Left renal pelvis (tissue), 4 donors: ENCODE measurements at regions not wholly inside any gene's neighbourhood (a gene's known extent, or its start where the extent isn't known, plus 50 kb on each side); places are given as distances from the start of the nearest gene placed in this dataset.

Experiments
- DNase-seq, 4 donors: peaks; one replicate each; pipeline ENCODE4 v3.0.0-alpha.2; 2013; ENCODE audit warnings: low read depth in 4 of 4, low spot score in 3 of 4

DNA sequence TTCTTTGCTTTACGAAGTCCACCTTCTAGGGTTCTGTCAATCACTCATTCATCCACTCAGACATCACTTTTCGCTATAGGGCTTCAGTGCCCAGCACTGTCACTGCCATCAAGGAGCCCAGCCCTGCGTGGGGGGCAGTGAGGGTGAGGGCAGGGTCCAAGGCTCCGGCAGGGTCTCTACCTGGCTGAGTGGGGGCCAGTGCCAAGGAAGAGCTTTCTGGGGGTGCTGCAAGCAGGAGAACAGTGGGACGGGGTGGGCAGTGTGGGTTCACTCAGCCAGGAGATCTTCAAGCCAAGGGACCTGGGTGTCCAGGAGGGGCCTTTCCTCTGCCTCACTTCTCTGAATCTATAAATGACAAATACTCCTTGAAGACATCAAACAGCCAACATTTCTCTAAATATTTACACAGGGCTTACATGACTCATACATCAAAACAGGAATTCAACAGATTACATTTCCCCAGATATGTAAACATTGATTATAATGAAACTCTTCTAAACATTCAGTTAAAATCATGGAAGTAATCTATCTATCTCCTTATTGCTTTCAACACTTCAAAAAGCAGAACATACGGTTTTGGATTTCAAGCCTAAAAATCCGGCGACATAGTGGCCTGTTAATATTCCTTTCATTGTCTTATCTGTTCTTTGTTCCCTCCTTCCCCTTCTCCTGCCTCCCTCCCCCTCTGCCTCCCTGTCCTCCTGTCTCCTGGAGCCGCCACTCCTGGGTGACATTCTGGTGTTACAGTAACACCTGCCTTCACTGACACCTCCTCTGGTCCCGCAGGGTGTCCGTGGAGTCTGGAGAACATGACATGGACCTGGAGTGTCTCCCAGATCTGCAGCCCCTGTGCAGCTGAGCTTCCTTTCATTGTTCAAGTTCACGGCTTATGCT lies 94.4 kb upstream of the ADRA2C start:
- DNase-seq, result no peak

DNA sequence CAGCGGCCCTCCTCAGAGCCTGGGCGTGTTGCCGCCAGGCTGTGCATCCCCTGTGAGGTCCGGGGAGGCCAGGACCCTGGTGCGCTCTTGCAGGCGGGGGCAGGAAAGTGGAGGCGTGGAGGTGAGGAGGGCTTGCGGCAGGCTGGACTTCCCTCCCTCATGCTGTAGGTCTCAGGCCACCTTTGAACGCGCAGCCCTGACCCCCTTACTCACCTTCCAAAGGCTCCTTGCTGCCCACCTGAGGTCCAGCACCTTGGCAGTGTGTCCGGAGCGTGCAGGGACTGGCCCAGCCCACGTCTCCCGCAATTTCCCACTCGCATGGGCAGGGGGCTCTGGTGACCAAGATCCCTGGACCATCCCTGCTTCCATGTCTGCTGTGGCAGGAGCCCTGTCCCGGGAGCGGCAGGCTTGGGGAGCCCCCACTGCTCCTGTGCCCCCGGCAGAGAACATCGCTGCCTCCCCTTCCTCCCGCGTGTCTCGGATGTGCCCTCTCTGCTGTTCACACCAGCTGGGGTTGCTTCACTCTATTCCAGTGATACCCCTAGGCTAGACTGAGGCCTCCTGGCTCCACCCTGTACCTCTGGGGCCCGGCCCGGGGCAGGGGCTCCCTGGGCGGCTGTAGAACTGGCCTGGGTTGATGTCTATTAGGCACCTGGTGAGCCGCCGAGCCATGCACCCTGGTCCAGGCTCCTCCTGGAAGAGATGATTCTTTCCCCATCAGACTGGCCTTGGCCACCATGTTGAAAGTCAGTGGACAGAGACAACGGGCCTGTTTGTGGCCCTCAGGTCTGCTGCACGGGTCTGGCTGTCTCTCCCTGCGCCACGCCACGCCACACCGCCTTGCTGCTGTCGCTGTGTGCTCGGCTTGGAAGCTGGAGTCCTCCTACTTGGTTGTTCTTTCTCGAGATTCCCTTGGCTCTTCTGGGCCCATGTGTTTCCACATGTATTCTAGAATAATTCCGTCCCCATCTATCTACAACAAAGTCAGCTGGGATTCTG lies 95.4 kb upstream of the ADRA2C start:
- DNase-seq, result no peak

DNA sequence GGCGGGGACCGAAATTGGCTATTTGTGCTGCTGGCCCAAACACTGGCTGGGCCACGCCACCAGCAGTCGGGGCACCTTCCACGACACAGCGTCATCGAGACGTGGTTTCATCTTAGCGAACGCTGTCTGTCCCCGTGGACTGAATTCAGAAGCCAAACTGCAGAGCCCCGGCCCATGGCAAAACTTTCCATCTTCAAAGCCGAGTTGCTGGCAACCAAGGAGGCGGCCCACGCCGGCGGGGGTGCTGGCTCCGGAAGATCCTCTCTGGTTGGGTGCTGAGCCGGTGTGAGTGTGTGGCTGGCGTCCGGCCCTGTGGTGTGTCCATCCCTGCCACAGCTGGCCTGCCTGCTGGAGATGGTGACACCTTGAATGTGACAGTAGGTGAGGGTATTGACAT lies 96.6 kb upstream of the ADRA2C start:
- DNase-seq, result no peak

DNA sequence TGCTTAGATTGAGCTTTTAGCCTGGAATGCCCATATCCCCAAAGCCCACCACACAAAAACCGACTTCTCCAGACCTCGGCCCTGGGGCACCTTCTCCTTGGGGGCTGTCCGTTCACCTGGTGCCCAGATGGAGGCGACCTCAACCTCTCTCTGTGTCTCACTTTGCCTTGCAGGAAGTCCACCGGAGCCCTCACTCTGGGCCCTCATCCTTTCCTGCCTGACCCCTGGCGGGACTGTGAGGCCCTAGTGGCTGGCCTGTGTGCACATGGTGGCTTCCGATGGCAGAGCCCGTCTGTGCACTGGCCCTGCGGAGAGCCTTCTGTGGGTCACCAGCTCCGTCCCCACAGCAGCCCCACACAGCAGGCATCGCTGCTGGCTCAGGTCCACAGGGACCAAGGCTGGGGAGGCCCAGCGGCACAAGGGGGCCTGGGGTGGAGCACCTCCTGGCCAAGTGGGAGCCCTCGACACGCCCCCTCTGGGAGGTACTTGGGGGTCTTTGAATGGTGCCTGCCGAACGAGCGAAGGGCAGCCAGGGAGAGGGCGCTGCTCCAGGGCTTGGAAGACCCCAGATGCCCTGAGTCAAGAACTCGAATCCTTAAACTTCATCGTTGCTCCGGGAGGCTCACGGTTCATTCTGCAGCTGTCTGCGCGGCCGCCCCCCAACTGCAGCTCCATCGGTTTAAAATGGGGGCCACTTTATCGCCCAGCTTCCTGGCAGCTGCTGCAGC lies 97.2 kb upstream of the ADRA2C start:
- no peak for DNase-seq

DNA sequence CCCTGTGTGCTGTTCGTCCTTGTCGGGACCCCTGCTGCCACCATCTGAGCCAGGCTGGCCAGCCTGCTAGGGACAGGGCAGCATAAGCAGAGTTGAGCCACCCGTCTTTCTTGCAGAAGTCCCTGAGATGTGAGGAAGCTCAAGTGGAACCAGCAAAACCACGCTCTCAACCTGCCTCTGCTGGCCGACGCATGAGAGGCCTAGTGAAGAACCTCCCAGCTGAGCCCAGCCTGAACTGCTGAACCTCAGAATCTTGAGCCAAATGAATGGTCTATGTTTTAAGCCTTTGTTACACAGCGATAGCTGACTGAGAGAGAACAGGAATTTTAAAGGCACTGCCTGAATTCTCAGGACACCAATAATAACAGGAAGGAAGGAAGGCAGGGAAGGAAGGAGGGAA lies 98.9 kb upstream of the ADRA2C start:
- DNase-seq, result no peak

DNA sequence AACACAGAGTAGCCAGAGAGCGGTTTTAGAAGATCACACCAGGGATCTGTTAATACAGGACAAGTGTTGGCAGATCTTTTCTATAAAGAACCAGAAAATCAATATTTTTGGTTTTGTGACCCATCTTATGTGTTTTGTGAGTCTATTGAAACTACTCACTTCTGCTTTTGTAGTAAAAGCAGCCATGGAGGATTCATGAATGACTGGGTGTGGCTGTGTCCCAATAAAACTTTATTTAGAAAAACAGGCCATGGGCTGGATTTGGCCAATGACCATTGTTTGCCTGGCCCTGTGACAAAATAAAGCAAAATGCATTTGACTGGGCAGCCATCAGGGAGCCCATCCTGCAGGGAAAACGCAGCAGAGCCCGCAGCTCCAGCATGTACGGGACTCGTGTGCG lies 99.9 kb upstream of the ADRA2C start:
- no peak for DNase-seq

DNA sequence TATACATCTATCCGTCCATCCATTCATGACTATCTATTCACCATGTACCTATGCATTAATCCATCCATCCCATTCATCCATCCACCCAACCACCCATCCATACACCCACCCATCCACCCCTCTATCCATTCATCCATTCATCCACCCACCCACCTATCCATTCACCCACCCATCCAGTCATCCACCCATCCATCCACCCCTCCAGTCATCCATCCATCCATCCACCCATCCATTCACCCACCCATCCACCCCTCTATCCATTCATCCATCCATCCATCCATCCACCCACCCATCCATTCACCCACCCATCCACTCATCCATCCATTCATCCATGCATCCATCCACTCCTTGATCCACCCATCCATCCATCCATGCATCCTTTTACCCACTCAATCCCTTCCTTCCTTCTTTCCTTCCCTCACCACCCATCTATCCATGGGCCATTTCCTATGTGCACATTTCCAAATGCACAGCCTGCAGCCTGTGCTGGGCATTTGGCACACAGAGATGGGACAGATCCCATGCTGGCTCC lies 100.8 kb upstream of the ADRA2C start:
- no peak for DNase-seq

DNA sequence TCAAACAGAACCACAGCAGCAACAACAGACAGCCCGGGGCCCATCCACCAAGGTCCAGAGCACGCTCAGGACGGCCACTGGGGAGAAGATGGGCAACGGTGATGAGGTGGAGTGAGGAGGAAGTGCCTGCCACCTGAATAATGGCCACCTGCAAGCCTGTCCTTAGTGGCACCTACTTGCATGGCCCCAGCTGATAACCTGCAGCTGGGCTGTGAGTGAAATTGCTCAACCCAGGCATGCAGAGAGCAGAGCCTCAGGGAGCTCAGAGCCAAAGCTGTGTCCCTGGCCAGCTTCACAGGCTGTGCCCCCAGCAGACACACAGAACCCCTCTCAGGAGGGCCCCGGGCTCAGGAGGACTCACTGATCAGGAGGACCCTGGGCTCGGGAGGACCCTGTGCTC lies 102.4 kb upstream of the ADRA2C start:
- DNase-seq, result no peak

DNA sequence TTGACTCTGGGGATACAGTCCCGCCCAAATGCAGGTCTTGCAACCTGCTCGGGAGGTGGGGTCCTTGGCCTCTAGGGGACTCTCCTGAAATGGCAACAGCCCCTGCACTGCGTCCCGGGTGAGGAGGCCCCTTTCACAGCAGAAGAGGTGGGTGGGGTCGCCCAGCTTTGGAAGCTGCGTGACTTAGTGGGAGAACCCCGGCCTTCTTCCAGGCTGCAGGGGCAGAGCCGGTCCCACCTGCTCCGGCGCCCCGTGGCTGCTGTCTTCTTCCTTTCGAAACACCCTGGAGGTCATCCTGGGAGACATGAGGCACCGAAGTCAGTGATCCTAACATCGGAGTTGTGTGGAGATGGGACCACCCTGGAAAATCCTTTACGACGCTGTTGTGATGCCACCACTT lies 103.7 kb upstream of the ADRA2C start:
- no peak for DNase-seq

DNA sequence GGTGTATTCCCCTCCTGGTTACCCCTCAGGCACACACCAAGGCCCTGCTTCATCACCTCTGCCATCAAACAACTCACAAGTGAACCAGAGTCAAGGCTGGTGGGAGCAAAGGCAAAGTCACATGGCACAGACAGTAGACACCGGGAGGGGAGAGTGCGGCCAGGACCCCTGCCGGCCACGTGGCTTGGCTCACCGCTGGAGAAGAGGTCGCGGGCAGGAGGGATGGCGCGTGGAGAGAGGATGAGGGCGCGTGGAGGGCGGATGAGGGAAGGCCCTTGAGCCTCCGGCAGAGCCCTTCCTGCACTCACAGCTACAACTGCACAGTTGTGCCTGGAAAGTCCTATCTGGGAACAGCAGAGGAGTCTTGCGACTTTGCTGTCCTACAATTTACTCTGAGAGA lies 104.2 kb upstream of the ADRA2C start:
- DNase-seq, result no peak

DNA sequence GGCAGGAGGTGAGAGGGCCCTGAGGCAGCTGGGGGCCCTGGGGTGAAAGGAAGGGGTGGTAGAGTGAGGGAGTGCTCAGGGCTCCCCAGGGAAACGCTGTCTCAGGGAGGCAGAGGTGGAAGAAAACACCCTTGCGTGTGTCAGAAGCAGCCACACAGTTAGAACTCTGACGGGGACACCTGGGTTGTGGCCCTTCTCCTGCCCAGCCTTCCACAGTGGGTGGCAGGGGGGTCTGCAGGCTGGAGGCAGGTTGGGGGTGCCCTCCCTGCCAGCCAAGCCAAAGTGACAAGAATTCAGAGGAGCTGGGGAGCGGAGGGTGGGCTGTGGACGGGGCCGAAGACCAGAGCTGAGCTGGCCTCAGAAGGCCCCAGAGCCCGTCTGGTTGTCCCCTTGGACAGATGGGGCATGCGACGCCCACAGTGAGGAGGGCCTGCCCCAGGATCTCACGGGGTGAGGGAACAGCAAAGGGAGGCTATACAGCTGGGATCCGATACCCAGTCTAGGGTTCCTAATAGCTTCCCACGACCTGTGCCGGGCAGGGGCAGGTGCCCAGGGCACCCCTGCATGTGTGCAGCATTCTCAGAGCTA lies 105.2 kb upstream of the ADRA2C start:
- no peak for DNase-seq

DNA sequence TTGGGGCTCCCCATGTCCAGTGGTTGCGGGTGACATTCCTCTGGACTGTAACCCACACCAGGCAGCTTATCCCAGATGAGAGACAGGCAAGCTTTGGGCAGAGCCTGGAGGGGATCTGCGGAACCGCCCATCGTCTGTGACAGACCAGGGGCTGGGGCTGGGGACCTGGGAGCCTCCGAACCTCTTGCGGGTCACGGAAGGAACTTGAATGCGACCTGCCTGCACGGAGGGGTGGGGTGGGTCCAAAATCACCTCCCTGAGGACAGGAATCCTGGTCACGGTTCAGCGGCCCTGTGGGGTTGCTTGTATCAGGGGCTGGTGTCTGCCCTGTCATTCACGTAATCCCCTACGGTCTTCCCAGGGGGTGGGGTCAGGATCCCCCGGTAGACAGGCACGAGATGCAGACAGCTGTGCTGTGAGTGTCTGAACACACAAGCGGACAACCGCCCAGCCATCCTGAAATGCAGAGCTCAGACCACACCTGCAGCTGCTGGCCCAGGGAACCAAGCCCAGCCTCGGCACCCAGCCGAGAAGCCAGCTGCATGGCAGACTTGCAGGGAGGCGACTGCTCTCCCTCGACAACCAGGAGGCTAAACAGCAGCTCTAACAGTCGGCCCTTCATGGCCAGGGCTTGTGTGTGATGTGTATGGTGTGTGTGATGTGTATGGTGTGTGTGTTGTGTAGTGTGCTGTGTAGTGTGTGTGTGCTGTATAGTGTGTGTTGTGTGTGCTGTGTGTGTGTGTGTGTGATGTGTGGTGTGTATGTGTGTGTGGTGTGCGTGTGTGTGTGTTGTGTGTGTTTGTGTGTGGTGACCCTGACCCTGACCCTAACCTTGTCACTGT lies 105.9 kb upstream of the ADRA2C start:
- DNase-seq, result no peak

DNA sequence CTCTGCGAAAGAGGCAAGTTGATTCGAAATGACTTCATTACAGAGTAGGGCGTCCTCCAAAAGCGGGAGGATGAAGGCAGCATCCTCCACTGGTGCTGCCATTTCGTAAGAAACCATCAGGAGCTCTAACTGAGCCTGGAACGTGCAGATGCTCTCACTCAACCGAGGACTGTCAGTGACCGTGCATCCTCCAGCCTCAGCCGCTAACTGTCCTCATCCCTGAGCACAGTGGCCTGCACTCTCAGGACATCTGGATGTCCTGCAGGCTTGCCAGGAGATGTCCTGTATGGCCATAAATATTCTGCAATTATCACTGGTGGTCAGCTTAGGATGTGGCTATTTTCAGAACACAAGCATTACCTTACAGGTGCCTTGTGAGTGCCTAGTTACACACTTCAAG lies 107.1 kb upstream of the ADRA2C start:
- DNase-seq, result no peak

DNA sequence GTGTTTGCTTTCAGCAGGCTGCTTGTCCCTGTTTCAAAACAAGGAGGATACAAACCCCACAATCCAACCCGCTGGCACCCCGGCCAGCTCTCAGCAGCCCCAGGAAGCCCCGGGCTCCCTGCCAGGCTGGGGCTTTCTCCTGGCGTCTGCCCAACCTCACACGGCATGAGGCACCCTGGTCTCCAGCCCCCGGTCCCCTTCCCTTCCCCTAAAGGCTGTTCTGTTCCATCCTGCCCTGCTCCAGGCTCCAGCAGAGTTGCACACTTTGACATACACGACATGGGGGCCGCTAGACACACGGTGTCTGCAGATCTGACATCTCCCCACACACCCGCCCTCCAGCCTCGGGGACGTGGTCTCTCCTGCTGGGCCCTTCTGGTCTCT lies 107.7 kb upstream of the ADRA2C start:
- no peak for DNase-seq

DNA sequence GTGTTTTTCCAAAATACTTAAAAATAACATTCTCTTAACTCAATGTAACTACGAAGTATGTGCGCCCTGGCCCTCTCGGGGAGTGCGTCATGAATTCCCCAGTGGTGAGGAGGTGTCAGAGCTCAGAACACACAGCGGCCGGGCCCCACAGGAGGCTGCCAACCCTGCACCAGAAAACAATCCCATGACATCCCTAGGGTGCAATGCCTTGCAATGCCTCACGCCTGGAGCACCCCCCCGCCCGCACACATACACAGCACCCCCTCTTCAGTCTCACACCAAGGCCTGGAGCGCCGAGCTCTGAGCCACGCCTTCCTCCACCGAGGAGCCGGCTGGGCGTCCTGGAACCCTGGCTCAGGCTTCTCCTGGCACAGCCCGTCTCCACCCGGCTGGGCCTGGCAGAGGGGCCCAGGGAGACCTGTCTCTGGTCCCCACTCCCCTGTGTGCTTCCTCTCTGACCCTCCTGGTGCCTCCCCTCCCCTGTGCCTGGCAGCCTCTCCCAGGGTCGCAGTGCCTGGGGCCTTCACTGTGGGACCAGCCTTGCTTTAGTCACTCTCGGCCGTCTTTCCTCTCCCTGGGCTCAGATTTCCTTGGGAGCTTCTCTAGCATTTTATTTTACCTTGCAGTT lies 108.2 kb upstream of the ADRA2C start:
- no peak for DNase-seq

DNA sequence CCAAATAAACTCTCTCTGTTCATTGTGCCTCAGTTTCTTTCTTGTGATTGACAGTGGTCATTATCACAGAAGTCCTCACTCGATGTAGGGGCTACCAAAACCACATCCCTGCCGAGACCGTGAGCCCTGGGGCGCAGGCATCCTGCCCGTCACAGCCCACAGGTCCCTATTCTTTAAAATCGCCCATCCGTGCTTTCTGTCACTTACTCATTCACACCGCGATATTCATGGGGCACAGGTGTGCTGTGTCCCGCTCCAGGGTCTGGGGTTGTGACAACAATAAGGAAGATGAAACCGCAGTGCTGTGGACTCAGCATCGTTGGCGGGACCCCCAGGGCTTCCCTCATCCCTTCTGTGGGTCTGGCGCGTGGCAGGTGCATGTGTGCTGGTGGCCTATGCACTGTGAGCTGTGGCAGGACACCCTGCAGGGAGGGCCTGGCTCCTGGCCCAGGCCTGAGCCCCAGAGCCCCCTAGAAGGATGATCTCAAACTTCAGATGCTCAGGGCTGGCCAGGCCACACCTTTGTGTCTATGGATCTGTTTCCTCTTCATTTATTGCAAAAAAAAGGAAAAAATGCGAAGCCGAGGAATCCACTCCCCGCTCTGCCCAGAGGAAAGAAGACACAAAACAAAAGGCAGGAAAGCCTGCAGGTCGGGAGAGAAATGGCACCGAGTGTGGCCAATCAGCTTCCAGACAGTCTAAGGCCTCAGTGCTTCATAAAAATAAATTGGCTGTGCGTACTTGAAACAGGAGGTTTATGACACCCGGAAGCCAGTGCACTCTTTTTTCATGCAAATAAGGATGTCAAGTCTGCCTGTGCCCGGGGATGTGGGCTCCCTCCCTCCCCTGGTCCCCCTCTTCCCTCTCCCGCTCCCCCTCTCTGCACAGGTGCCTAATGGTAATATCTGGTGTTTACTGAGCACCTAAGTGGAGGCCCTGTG lies 109.5 kb upstream of the ADRA2C start:
- no peak for DNase-seq

DNA sequence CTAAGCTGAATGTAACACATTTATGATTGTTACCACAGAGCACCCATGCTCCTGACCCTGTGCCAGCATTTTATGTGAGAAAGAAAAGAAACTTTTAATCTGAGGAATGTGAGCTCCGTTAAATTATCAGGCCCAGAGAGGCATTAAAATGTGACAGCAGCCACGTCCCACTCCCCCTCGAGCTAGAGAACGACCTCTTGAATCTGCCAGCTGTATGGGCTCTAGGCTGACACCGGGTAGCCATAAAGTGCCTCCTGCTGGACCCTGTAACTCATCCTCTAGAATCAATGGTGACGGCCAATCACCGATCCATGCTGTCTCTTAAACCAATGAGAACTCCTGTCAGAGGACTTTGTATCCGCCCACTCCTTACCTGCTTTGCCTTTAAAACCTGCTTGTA lies 110.2 kb upstream of the ADRA2C start:
- peak in 1 of 4 donors; percentile 70 for DNase-seq

DNA sequence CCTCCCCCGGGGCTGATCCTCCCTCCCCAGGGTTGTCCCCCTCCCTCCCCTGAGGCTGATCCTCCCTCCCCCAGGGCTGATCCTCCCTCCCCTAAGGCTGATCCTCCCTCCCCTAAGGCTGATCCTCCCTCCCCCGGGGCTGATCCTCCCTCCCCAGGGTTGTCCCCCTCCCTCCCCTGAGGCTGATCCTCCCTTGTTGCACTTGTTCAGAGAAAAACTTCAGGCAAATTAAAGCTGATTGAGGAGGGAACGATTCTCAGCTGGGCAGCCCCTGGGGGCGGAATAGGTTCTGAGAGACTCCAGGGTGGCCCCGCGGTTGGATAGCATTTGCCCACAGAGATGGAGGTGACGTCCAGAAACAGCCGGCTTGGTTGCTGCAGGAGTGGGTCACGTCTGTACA lies 110.7 kb upstream of the ADRA2C start:
- DNase-seq, result no peak
